GM12878 (cell line): ENCODE measurements at regions not wholly inside any gene's neighbourhood (a gene's known extent, or its start where the extent isn't known, plus 50 kb on each side); places are given as distances from the start of the nearest gene placed in this dataset.

Experiments
- ATAC-seq: fragments of 200-7000 bp; cut with Tn5 transposase; 3 replicates; pipeline ENCODE4 v1.9.1; 2020; ENCODE audit warnings: mild to moderate bottlenecking, moderate library complexity
- BruUV-seq: library from RNA; stranded (reverse); fragments of 400-500 nt; replicated peaks from 2 replicates; lab custom pipeline; 2021; lab: Mats Ljungman, UMichigan
- CTCF ChIA-PET: fragments of 300-600 bp; sonication (Branson Sonifier 250); formaldehyde crosslinking; extraction: SDS; loops from one replicate; lab custom pipeline; 2021; ENCODE audit warnings: inconsistent platforms; lab: Yijun Ruan, JAX
- POLR2A ChIA-PET: fragments of 350-600 bp; formaldehyde crosslinking; extraction: SDS; loops from one replicate; lab custom pipeline; 2021; ENCODE audit warnings: inconsistent platforms; lab: Charles Lee
- RAD21 ChIA-PET: fragments of 300-600 bp; sonication (Branson Sonifier 250); formaldehyde crosslinking; loops from one replicate; lab custom pipeline; 2023; ENCODE audit warnings: antibody characterized with exemption; ENCODE audit not compliant: unreplicated experiment; lab: Charles Lee
- SMC1A ChIA-PET: fragments of 300-600 bp; sonication (Branson Sonifier 250); formaldehyde crosslinking; loops from one replicate; lab custom pipeline; 2023; ENCODE audit not compliant: unreplicated experiment, uncharacterized antibody; lab: Charles Lee
- DNase-seq: peaks from one replicate; pipeline ENCODE4 v3.0.0-alpha.2; 2011; ENCODE audit warnings: low read depth, low spot score
- FAIRE-seq: peaks from 3 replicates; lab custom pipeline; 2011; peaks lifted over from hg19 to GRCh38; lab: Jason Lieb, UNC
- H2AFZ ChIP-seq: 2 replicates; pipeline ENCODE4 v1.6.0; 2011; ENCODE audit warnings: low read depth, low read length, control low read depth; ENCODE audit not compliant: control insufficient read depth
- H3K27ac ChIP-seq: 2 replicates; pipeline ENCODE4 v1.5.1; 2011; ENCODE audit warnings: control low read depth; ENCODE audit not compliant: control insufficient read depth, insufficient read depth
- H3K27me3 ChIP-seq, 2 experiments: replicated peaks in 1 of 2; 2 replicates each; pipeline versions ENCODE4 v1.6.0 to v1.6.1; 2011; ENCODE audit warnings: low read length in 1 of 2; ENCODE audit not compliant: control insufficient read depth in 2 of 2, insufficient read depth in 2 of 2
- H3K36me3 ChIP-seq, 2 experiments: 2 replicates each; pipeline ENCODE4 v1.5.1; 2011; ENCODE audit warnings: low read length in 1 of 2; ENCODE audit not compliant: control insufficient read depth in 2 of 2, insufficient read depth in 2 of 2
- H3K4me1 ChIP-seq: 2 replicates; pipeline ENCODE4 v1.6.1; 2011; ENCODE audit warnings: mild to moderate bottlenecking, low read length, moderate library complexity, mixed read lengths; ENCODE audit not compliant: control insufficient read depth, insufficient read depth
- H3K4me2 ChIP-seq: 2 replicates; pipeline ENCODE4 v1.6.0; 2011; ENCODE audit warnings: control low read depth; ENCODE audit not compliant: control insufficient read depth, insufficient read depth
- H3K4me3 ChIP-seq: fragments of 200-600 bp; sonication (generic); 2 replicates; pipeline ENCODE4 v1.5.1; 2016
- H3K79me2 ChIP-seq: 2 replicates; pipeline ENCODE4 v1.6.0; 2011; ENCODE audit warnings: low read length; ENCODE audit not compliant: control insufficient read depth, insufficient read depth
- H3K9ac ChIP-seq: 2 replicates; pipeline ENCODE4 v1.8.0; 2011; ENCODE audit warnings: low read length, control low read depth, mixed read lengths; ENCODE audit not compliant: control insufficient read depth, insufficient read depth
- H3K9me3 ChIP-seq: replicated peaks from 3 replicates; pipeline ENCODE4 v1.5.1; 2011; ENCODE audit warnings: mild to moderate bottlenecking, low read length; ENCODE audit not compliant: control insufficient read depth, insufficient read depth
- H4K20me1 ChIP-seq: 2 replicates; pipeline ENCODE4 v1.6.0; 2011; ENCODE audit not compliant: control insufficient read depth, insufficient read depth
- EGR1 ChIP-seq, 2 experiments: IDR thresholded peaks; 1 replicate in 1 of 2; 2 replicates in 1 of 2; pipeline ENCODE4 v1.6.1; 2011 to 2012; ENCODE audit warnings: low read depth in 2 of 2, low read length in 2 of 2, borderline replicate concordance in 1 of 2, mild to moderate bottlenecking in 1 of 2, moderate library complexity in 1 of 2
- ELK1 ChIP-seq: IDR thresholded peaks from 2 replicates; pipeline ENCODE4 v1.6.1; 2012; ENCODE audit warnings: low read depth, low read length, improper control_type of control experiment
- LARP7 ChIP-seq: fragments of 450-650 bp; IDR thresholded peaks from 2 replicates; pipeline ENCODE4 v1.6.1; 2017; ENCODE audit warnings: mild to moderate bottlenecking
- MEF2B ChIP-seq: fragments of 450-650 bp; IDR thresholded peaks from 2 replicates; pipeline ENCODE4 v1.6.1; 2018; ENCODE audit warnings: mild to moderate bottlenecking, moderate library complexity; ENCODE audit not compliant: partially characterized antibody, poor library complexity, severe bottlenecking
- NR2C2 ChIP-seq: IDR thresholded peaks from 2 replicates; pipeline ENCODE4 v1.6.1; 2011; ENCODE audit warnings: borderline replicate concordance, low read depth; ENCODE audit not compliant: control insufficient read depth, insufficient read length
- POLR2AphosphoS2 ChIP-seq: IDR thresholded peaks from 2 replicates; pipeline ENCODE4 v1.6.1; 2011; ENCODE audit warnings: low read depth, mild to moderate bottlenecking, low read length, improper control_type of control experiment, moderate library complexity
- RFX5 ChIP-seq: IDR thresholded peaks from 2 replicates; pipeline ENCODE4 v1.6.1; 2011; ENCODE audit warnings: low read depth, low read length, improper control_type of control experiment
- SUPT20H ChIP-seq: IDR thresholded peaks from 2 replicates; pipeline ENCODE4 v1.6.1; 2011; ENCODE audit warnings: low read depth, mild to moderate bottlenecking, low read length, moderate library complexity, borderline replicate concordance; ENCODE audit not compliant: control insufficient read depth
- SUZ12 ChIP-seq: fragments of 200-600 bp; sonication (generic); IDR thresholded peaks from one replicate; pipeline ENCODE4 v1.6.1; 2018; ENCODE audit warnings: antibody characterized with exemption, mild to moderate bottlenecking; ENCODE audit not compliant: unreplicated experiment
- YY1 ChIP-seq: IDR thresholded peaks from 2 replicates; pipeline ENCODE4 v1.6.1; 2011; ENCODE audit warnings: low read depth, mild to moderate bottlenecking, low read length
- WGBS: methylation state at CpG from one replicate; pipeline ENCODE4 v1.1.6; 2016; ENCODE audit warnings: low lambda C conversion rate; ENCODE audit not compliant: insufficient replicate concordance, insufficient coverage; ENCODE audit errors: missing lambda C conversion rate; 5-methylcytosine and 5-hydroxymethylcytosine counted together
- in situ Hi-C: fragments of 300-500 bp; cut with MboI; formaldehyde crosslinking; loops from 9 replicates; pipeline ENCODE4 v1.14.3; 2018; ENCODE audit warnings: mixed read lengths
- intact Hi-C: fragments of 100-400 bp; cut with micrococcal nuclease; formaldehyde crosslinking; loops from one replicate; pipeline ENCODE4 v1.14.2; 2022; ENCODE audit not compliant: unreplicated experiment
- TF ChIP-seq, protein P1 (sequence below): fragments of 450-650 bp; IDR thresholded peaks from 2 replicates; pipeline ENCODE4 v1.6.1; 2017; ENCODE audit warnings: antibody characterized with exemption, mild to moderate bottlenecking, moderate library complexity

- TF ChIP-seq NR2C2: no peak
Measured at GRCh38 chr16:65349626-65350025, 227.8 kb upstream of the CDH11 start (continued).

DNA sequence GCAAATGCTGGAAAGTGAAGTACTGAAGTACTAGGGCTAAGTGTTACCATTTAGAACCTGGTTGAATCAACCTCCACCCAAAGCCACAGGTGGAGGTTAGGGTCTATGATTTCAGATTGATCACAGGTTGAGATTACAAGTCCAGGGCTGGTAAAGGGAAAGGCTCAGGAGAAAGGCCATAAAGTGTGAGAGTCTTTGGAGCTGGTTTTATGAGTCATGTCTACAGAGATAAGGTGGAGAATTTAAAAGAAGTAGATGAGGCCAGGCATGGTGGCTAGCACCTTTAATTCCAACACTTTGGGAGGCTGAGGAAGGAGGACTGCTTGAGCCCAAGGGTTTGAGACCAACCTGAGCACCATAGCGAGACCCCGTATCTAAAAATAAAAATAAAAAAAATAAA, 221.7 kb upstream of the CDH11 start:
- Histone ChIP-seq H3K4me3 (no peak overlapping the region), H3K27ac (no peak overlapping the region), H3K79me2 (no peaks in the 10 kb centered on the region), H4K20me1 (no peaks in the 10 kb centered on the region), H3K27me3 (no peaks in the 10 kb centered on the region), H3K36me3 (no peaks in the 10 kb centered on the region), H3K4me2 (no peak overlapping the region), H3K4me1 (no peaks in the 10 kb centered on the region), H3K9me3 (no peaks in the 10 kb centered on the region), H3K9ac (no peak overlapping the region), H2AFZ (no peak overlapping the region)
- intact Hi-C loops (no loop called here), in situ Hi-C loops (no loop called here)
- FAIRE-seq (no peak), ATAC-seq (no peak), DNase-seq (no peak)
- TF ChIP-seq SUPT20H: no peak
- CTCF ChIA-PET: no interaction called here
- POLR2A ChIA-PET: no interaction called here
- RAD21 ChIA-PET: no interaction called here
- 0% methylated on average over 2 of the region's 2 CpGs for WGBS
- BruUV-seq: no TSS peak
- SMC1A ChIA-PET: no interaction called here

GRCh38 chr16:65342231-65342866, 220.5 kb upstream of the CDH11 start:
- no peak for FAIRE-seq
- TF ChIP-seq LARP7 (no peak), SUZ12 (no peak), POLR2AphosphoS2 (no peak), YY1 (no peak), EGR1 (IDR thresholded peaks at IDR 0.05; ENCODE audit: borderline replicate concordance in 1 of 2, low read depth in 2 of 2, low read length in 2 of 2) (no peak), RFX5 (no peak), ELK1 (no peak), NR2C2 (no peak), MEF2B (no peak)
- TF ChIP-seq, protein P1, sequence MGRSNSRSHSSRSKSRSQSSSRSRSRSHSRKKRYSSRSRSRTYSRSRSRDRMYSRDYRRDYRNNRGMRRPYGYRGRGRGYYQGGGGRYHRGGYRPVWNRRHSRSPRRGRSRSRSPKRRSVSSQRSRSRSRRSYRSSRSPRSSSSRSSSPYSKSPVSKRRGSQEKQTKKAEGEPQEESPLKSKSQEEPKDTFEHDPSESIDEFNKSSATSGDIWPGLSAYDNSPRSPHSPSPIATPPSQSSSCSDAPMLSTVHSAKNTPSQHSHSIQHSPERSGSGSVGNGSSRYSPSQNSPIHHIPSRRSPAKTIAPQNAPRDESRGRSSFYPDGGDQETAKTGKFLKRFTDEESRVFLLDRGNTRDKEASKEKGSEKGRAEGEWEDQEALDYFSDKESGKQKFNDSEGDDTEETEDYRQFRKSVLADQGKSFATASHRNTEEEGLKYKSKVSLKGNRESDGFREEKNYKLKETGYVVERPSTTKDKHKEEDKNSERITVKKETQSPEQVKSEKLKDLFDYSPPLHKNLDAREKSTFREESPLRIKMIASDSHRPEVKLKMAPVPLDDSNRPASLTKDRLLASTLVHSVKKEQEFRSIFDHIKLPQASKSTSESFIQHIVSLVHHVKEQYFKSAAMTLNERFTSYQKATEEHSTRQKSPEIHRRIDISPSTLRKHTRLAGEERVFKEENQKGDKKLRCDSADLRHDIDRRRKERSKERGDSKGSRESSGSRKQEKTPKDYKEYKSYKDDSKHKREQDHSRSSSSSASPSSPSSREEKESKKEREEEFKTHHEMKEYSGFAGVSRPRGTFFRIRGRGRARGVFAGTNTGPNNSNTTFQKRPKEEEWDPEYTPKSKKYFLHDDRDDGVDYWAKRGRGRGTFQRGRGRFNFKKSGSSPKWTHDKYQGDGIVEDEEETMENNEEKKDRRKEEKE: no peak

More at GRCh38 chr16:65342231-65342866, 220.5 kb upstream of the CDH11 start:
- in situ Hi-C loops (no loop called here), intact Hi-C loops (no loop called here)
- Histone ChIP-seq H3K4me2 (no peak overlapping the region), H3K27ac (no peak overlapping the region), H3K4me1 (no peaks in the 10 kb centered on the region), H3K79me2 (no peaks in the 10 kb centered on the region), H4K20me1 (no peaks in the 10 kb centered on the region), H3K9me3 (no peaks in the 10 kb centered on the region), H2AFZ (no peak overlapping the region), H3K36me3 (no peaks in the 10 kb centered on the region), H3K4me3 (no peak overlapping the region), H3K27me3 (no peaks in the 10 kb centered on the region), H3K9ac (no peak overlapping the region)
- ChIA-PET POLR2A (no interaction called here), RAD21 (no interaction called here), CTCF (no interaction called here), SMC1A (no interaction called here)
- WGBS: 19% methylated on average over 8 of the region's 8 CpGs
- no peak for DNase-seq
- ATAC-seq: no peak
- BruUV-seq: no TSS peak
